ENCODE measurements at regions not wholly inside any gene's neighbourhood (a gene's known extent, or its start where the extent isn't known, plus 50 kb on each side); places are given as distances from the start of the nearest gene placed in this dataset.

GRCh38 chr2:60309941-60310660 is 243.4 kb downstream of the BCL11A start:
- DNase-seq (ENCODE audit: low read depth, low spot score) = no peak
- ChIA-PET CTCF (no interaction called here), POLR2A (no interaction called here)
- ATAC-seq = no peak
- H3K27me3 ChIP-seq (ENCODE audit: control insufficient read depth, insufficient read depth, low read length) = peaks cover under 1% of the 10 kb centered on the region; the same call in 1 of the 2 replicates
- H3K4me3 ChIP-seq (ENCODE audit: low read depth in 2 of 2, low read length in 2 of 2) = no peak overlapping the region
- H3K27ac ChIP-seq (ENCODE audit: low read length) = no peak overlapping the region
- intact Hi-C loops (cut with micrococcal nuclease; ENCODE audit: unreplicated experiment) (no loop called here), in situ Hi-C loops (cut with HindIII; ENCODE audit: low pct_unique_long_range_greater_than_20kb, low sequenced_read_pairs) (no loop called here)
- TF ChIP-seq CTCF (IDR thresholded peaks at IDR 0.05) = no peak
- TF ChIP-seq SIN3A (IDR thresholded peaks at IDR 0.05; ENCODE audit: borderline replicate concordance, insufficient read depth, low read depth, low read length) = no peak
- TF ChIP-seq REST (IDR thresholded peaks at IDR 0.05; ENCODE audit: insufficient read depth in 1 of 2, low read depth in 2 of 2, low read length in 1 of 2) = no peak
- TF ChIP-seq POLR2AphosphoS5 (IDR thresholded peaks at IDR 0.05; ENCODE audit: low read depth, low read length) = no peak
- TF ChIP-seq TCF7L2 (IDR thresholded peaks at IDR 0.05; ENCODE audit: low read depth, low read length) = no peak
- no peaks in the 10 kb centered on the region for H3K36me3 ChIP-seq (ENCODE audit: control insufficient read depth, insufficient read depth, low read length)
- no peaks in the 10 kb centered on the region for H3K4me1 ChIP-seq (ENCODE audit: control insufficient read depth, insufficient read depth, low read length)
- no peaks in the 10 kb centered on the region for H3K9me3 ChIP-seq (ENCODE audit: control insufficient read depth, insufficient read depth, low read depth, low read length)
- BruUV-seq (replicated peaks) = no TSS peak

- H3K4me3 ChIP-seq (ENCODE audit: low read depth in 2 of 2, low read length in 2 of 2) = no peak overlapping the region
- no peaks in the 10 kb centered on the region; the same call in 1 of the 2 replicates for H3K27me3 ChIP-seq (ENCODE audit: control insufficient read depth, insufficient read depth, low read length)
- ChIA-PET POLR2A (no interaction called here), CTCF (no interaction called here)
- H3K9me3 ChIP-seq (ENCODE audit: control insufficient read depth, insufficient read depth, low read depth, low read length) = no peaks in the 10 kb centered on the region
- in situ Hi-C loops (cut with HindIII; ENCODE audit: low pct_unique_long_range_greater_than_20kb, low sequenced_read_pairs) (no loop called here), intact Hi-C loops (cut with micrococcal nuclease; ENCODE audit: unreplicated experiment) (no loop called here)
- no TSS peak for BruUV-seq (replicated peaks)
- TF ChIP-seq REST (IDR thresholded peaks at IDR 0.05; ENCODE audit: insufficient read depth in 1 of 2, low read depth in 2 of 2, low read length in 1 of 2) (no peak), POLR2AphosphoS5 (IDR thresholded peaks at IDR 0.05; ENCODE audit: low read depth, low read length) (no peak), SIN3A (IDR thresholded peaks at IDR 0.05; ENCODE audit: borderline replicate concordance, insufficient read depth, low read depth, low read length) (no peak)
- no peaks in the 10 kb centered on the region for H3K4me1 ChIP-seq (ENCODE audit: control insufficient read depth, insufficient read depth, low read length)
- DNase-seq (ENCODE audit: low read depth, low spot score) = no peak
- no peaks in the 10 kb centered on the region for H3K36me3 ChIP-seq (ENCODE audit: control insufficient read depth, insufficient read depth, low read length)
- H3K27ac ChIP-seq (ENCODE audit: low read length) = no peak overlapping the region
- ATAC-seq = no peak
Observed at GRCh38 chr2:60309336-60309735, 244.1 kb downstream of the BCL11A start.
